MCF 10A (cell line): ENCODE measurements at regions not wholly inside any gene's neighbourhood (a gene's known extent, or its start where the extent isn't known, plus 50 kb on each side); places are given as distances from the start of the nearest gene placed in this dataset.

Source experiments
- BruUV-seq: library from RNA; stranded (reverse); fragments of 400-500 nt; replicated peaks from 2 replicates; lab custom pipeline; 2021; lab: Mats Ljungman, UMichigan
- CTCF ChIA-PET: fragments of 300-600 bp; sonication (Branson Sonifier 250); formaldehyde crosslinking; extraction: SDS; loops from one replicate; lab custom pipeline; 2021; ENCODE audit warnings: antibody characterized with exemption, inconsistent platforms; lab: Yijun Ruan, JAX
- POLR2A ChIA-PET: fragments of 300-600, 350-650 bp; sonication (Branson Sonifier 250); formaldehyde crosslinking; extraction: SDS; loops from one replicate; lab custom pipeline; 2020; ENCODE audit warnings: antibody characterized with exemption, inconsistent platforms; lab: Yijun Ruan, JAX
- DNase-seq: peaks from one replicate; pipeline ENCODE4 v3.0.0-alpha.2; 2018; ENCODE audit not compliant: unreplicated experiment
- H3K27ac Mint-ChIP-seq: one replicate; pipeline ENCODE4 v1.8.0; 2022; ENCODE audit warnings: mild to moderate bottlenecking, low read depth, mixed read lengths; ENCODE audit not compliant: unreplicated experiment
- H3K27me3 Mint-ChIP-seq: one replicate; pipeline ENCODE4 v1.8.0; 2022; ENCODE audit warnings: mixed read lengths; ENCODE audit not compliant: insufficient read depth, unreplicated experiment
- H3K36me3 Mint-ChIP-seq: one replicate; pipeline ENCODE4 v1.8.0; 2022; ENCODE audit warnings: mild to moderate bottlenecking, moderate library complexity, mixed read lengths; ENCODE audit not compliant: insufficient read depth, unreplicated experiment
- H3K4me1 Mint-ChIP-seq: one replicate; pipeline ENCODE4 v1.8.0; 2022; ENCODE audit warnings: mixed read lengths; ENCODE audit not compliant: insufficient read depth, unreplicated experiment
- H3K4me3 Mint-ChIP-seq: one replicate; pipeline ENCODE4 v1.8.0; 2022; ENCODE audit warnings: mild to moderate bottlenecking, moderate library complexity, mixed read lengths; ENCODE audit not compliant: unreplicated experiment
- H3K9me3 Mint-ChIP-seq: one replicate; pipeline ENCODE4 v1.8.0; 2022; ENCODE audit warnings: mixed read lengths; ENCODE audit not compliant: unreplicated experiment
- CTCF ChIP-seq: fragments of 200-600 bp; IDR thresholded peaks from one replicate; pipeline ENCODE4 v1.8.0; 2022; ENCODE audit warnings: antibody characterized with exemption, mild to moderate bottlenecking; ENCODE audit not compliant: unreplicated experiment
- intact Hi-C: fragments of 100-400 bp; cut with micrococcal nuclease; formaldehyde crosslinking; loops from 2 replicates; pipeline ENCODE4 v1.14.1; 2022

- H3K27me3 Mint-ChIP-seq: no peaks in the 10 kb centered on the region
- H3K4me3 Mint-ChIP-seq: no peak overlapping the region
- H3K9me3 Mint-ChIP-seq: peaks cover 14% of the 10 kb centered on the region
- DNase-seq: no peak
- no peak overlapping the region for H3K27ac Mint-ChIP-seq
- POLR2A ChIA-PET: interaction anchor here (0.8 to 1.3 kb wide), 2 partner anchors 10 to 17 kb away, joined by 3 to 5 read pairs; no protein-coding TSS in a partner anchor
- no peaks in the 10 kb centered on the region for H3K4me1 Mint-ChIP-seq
- TF ChIP-seq CTCF: no peak
- CTCF ChIA-PET: interaction anchor here (0.6 to 1.6 kb wide), 2 partner anchors 22 to 329 kb away, joined by 3 to 4 read pairs; no protein-coding TSS in a partner anchor
- no TSS peak for BruUV-seq
- H3K36me3 Mint-ChIP-seq: no peaks in the 10 kb centered on the region
- intact Hi-C loops: no loop called here
Observed at GRCh38 chr1:98305362-98305761, 356.2 kb upstream of the SNX7 start.

- Mint-ChIP-seq H3K4me3 (no peak overlapping the region), H3K27me3 (no peaks in the 10 kb centered on the region), H3K9me3 (peaks cover 9% of the 10 kb centered on the region), H3K4me1 (no peaks in the 10 kb centered on the region), H3K36me3 (no peaks in the 10 kb centered on the region), H3K27ac (no peak overlapping the region)
- ChIA-PET POLR2A (interaction anchor here (0.8 kb wide), 1 partner anchor 18 kb away, joined by 3 read pairs; no protein-coding TSS in a partner anchor), CTCF (interaction anchor here (0.6 kb wide), 1 partner anchor 240 kb away, joined by 4 read pairs; no protein-coding TSS in a partner anchor)
- TF ChIP-seq CTCF: no peak
- BruUV-seq: no TSS peak
- intact Hi-C loops: no loop called here
- DNase-seq: no peak
Observed at GRCh38 chr1:98304888-98305287, 356.6 kb upstream of the SNX7 start.

- Mint-ChIP-seq H3K27ac (no peak overlapping the region), H3K9me3 (no peaks in the 10 kb centered on the region), H3K36me3 (no peaks in the 10 kb centered on the region), H3K4me1 (no peaks in the 10 kb centered on the region), H3K4me3 (no peak overlapping the region), H3K27me3 (no peaks in the 10 kb centered on the region)
- intact Hi-C loops: no loop called here
- DNase-seq: no peak
- no TSS peak for BruUV-seq
- CTCF ChIA-PET: interaction anchor here (0.9 kb wide), 1 partner anchor 364 kb away, joined by 3 read pairs; no protein-coding TSS in a partner anchor
- POLR2A ChIA-PET: interaction anchor here (0.6 to 1.2 kb wide), 4 partner anchors 10 to 70 kb away, joined by 3 to 5 read pairs (median 3); no protein-coding TSS in a partner anchor
- no peak for TF ChIP-seq CTCF
Observed at GRCh38 chr1:98299861-98300260, 361.7 kb upstream of the SNX7 start.

GRCh38 chr1:98299313-98299712, 362.2 kb upstream of the SNX7 start:
- no peaks in the 10 kb centered on the region for H3K4me1 Mint-ChIP-seq
- no peak overlapping the region for H3K4me3 Mint-ChIP-seq
- intact Hi-C loops: no loop called here
- no peaks in the 10 kb centered on the region for H3K9me3 Mint-ChIP-seq
- H3K27me3 Mint-ChIP-seq: no peaks in the 10 kb centered on the region
- no peak for DNase-seq
- ChIA-PET POLR2A (interaction anchor here (0.6 to 1.2 kb wide), 3 partner anchors 11 to 134 kb away, joined by 3 to 5 read pairs (median 3); no protein-coding TSS in a partner anchor), CTCF (no interaction called here)
- H3K36me3 Mint-ChIP-seq: no peaks in the 10 kb centered on the region
- no peak for TF ChIP-seq CTCF
- H3K27ac Mint-ChIP-seq: no peak overlapping the region
- no TSS peak for BruUV-seq
